BJ (cell line): ENCODE measurements at regions not wholly inside any gene's neighbourhood (a gene's known extent, or its start where the extent isn't known, plus 50 kb on each side); places are given as distances from the start of the nearest gene placed in this dataset.

ENCODE experiments used
- CTCF ChIA-PET: fragments of 350-600 bp; formaldehyde crosslinking; extraction: SDS; loops from one replicate; lab custom pipeline; 2021; ENCODE audit warnings: antibody characterized with exemption, inconsistent platforms; lab: Yijun Ruan, JAX
- POLR2A ChIA-PET: fragments of 300-600 bp; sonication (Branson Sonifier 250); formaldehyde crosslinking; extraction: SDS; loops from one replicate; lab custom pipeline; 2021; ENCODE audit warnings: antibody characterized with exemption; lab: Charles Lee
- DNase-seq: peaks from one replicate; pipeline ENCODE4 v3.0.0-alpha.2; 2011; ENCODE audit warnings: low read depth
- H3K27me3 ChIP-seq: 2 replicates; pipeline ENCODE4 v1.6.0; 2011; ENCODE audit warnings: low read length; ENCODE audit not compliant: control insufficient read depth, insufficient read depth
- H3K36me3 ChIP-seq: 2 replicates; pipeline ENCODE4 v1.5.1; 2011; ENCODE audit warnings: low read length; ENCODE audit not compliant: control insufficient read depth, insufficient read depth
- H3K4me3 ChIP-seq: 2 replicates; pipeline ENCODE4 v1.5.1; 2011; ENCODE audit warnings: low read depth, mild to moderate bottlenecking, control low read depth, low read length
- TF ChIP-seq, protein P1 (sequence below): IDR thresholded peaks from 2 replicates; pipeline ENCODE4 v1.5.1; 2011; ENCODE audit warnings: low read depth, mild to moderate bottlenecking, control low read depth, inconsistent platforms, low read length, moderate library complexity; ENCODE audit not compliant: insufficient read depth

DNA sequence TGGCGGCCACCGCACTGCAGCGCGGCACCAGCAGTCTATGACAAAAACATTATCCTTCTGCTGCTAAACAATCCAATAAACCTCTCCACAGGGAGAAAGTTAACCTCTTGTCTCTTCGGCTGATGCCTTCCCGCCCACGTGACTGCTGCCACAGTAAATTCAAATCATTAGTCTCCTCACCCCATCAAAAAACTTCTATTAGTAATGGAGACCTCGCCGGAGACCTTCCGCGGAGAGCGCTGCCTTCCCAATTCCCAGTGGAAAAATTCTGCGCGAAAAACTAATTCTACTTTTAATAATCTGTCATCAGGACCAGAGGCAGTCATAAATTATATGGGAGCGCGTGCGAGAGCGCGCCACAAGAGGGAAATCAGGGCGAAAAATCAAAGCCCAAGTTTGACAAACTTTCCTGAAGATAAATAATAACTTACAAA, 90.0 kb upstream of the PAX2 start:
- CTCF ChIA-PET = no interaction called here
- no peak for DNase-seq

DNA sequence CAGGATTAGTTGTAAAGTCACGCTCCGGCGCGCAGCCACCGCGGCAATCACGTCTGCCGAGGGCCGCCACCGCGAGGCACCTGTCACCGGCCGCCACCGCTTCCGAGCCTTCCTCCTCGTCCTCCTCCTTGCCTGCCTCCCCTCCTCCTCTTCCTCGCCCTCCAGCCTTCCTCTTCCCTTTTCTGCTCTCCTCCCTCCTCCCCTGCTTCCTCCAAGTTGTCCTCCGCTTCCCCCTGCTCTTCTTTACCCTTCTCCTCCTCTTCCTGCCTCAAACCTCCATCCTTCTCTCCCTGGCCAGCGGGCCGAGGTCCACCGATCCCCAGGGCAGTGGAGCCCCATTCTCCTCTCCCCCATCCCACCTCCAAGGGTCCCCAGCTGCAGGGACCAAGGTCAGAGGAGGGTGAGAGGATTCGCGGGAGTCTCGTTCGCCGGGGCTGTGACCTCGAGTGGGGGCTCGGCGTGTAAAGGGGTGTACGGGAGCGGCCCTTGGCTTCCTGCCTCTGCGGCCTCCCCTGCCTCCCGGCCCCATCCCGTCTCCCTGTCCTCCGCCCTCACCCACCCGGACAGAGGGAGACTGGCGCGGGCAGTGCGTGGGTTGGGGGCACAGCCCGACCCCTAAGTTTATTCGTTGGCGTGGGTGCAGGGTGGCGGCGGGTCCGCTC, 89.5 kb upstream of the PAX2 start:
- peaks cover 67% of the 10 kb centered on the region for H3K27me3 ChIP-seq
- ChIA-PET POLR2A (no interaction called here), CTCF (no interaction called here)
- TF ChIP-seq, protein P1, sequence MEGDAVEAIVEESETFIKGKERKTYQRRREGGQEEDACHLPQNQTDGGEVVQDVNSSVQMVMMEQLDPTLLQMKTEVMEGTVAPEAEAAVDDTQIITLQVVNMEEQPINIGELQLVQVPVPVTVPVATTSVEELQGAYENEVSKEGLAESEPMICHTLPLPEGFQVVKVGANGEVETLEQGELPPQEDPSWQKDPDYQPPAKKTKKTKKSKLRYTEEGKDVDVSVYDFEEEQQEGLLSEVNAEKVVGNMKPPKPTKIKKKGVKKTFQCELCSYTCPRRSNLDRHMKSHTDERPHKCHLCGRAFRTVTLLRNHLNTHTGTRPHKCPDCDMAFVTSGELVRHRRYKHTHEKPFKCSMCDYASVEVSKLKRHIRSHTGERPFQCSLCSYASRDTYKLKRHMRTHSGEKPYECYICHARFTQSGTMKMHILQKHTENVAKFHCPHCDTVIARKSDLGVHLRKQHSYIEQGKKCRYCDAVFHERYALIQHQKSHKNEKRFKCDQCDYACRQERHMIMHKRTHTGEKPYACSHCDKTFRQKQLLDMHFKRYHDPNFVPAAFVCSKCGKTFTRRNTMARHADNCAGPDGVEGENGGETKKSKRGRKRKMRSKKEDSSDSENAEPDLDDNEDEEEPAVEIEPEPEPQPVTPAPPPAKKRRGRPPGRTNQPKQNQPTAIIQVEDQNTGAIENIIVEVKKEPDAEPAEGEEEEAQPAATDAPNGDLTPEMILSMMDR = no peak
- no peaks in the 10 kb centered on the region for H3K36me3 ChIP-seq
- H3K4me3 ChIP-seq = no peak overlapping the region
- DNase-seq = no peak

More for the DNA sequence above, 90.0 kb upstream of the PAX2 start:
- peaks cover 63% of the 10 kb centered on the region for H3K27me3 ChIP-seq
- TF ChIP-seq, protein P1 = no peak
- POLR2A ChIA-PET = no interaction called here
- no peaks in the 10 kb centered on the region for H3K36me3 ChIP-seq
- no peak overlapping the region for H3K4me3 ChIP-seq

DNA sequence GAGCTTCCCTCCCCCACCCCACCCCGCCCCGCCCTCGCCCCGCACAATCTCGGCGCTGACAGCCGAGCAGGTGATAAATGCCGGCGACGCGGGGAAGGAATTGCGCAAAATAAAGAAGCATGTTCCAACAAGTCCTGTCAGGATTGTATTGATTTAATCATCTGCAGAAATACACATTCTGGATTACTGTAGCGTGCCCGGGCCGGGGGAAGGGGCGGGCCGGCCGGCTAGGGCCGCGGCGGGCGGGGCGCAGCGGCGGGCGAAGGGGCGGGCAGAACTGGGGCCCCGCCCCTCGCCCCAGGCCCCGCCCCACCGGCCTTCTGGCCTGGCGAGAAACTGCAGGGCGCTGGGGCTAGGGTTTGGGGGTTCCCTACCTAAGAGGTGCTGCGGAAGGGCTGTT, 88.9 kb upstream of the PAX2 start:
- DNase-seq = no peak
- Histone ChIP-seq H3K36me3 (no peaks in the 10 kb centered on the region), H3K4me3 (no peak overlapping the region), H3K27me3 (peaks cover 70% of the 10 kb centered on the region)
- TF ChIP-seq, protein P1 = no peak
- ChIA-PET CTCF (interaction anchor here (0.7 kb wide), 1 partner anchor 12 kb away, joined by 3 read pairs; no protein-coding TSS in a partner anchor), POLR2A (no interaction called here)

DNA sequence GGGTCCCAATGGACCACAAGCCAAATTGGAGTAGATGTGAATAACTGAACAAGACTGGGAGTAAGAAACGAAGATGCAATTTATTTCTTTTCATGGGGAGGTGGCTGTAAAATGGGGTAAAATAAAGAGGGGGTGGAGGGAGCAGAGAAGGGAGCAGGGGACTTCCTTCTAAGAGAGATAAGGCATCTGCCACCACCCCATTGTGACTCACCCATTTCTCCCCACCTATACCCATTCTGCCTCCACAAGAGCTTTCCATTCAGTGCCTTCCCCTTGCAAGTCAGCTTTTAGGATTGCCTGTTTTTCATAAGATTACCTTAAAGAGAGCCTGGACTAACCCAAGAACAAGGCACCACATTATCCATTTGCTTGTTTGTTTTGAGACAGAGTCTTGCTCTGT, 87.1 kb upstream of the PAX2 start:
- no peaks in the 10 kb centered on the region for H3K36me3 ChIP-seq
- peaks cover 70% of the 10 kb centered on the region for H3K27me3 ChIP-seq
- no peak for DNase-seq
- ChIA-PET CTCF (no interaction called here), POLR2A (no interaction called here)
- TF ChIP-seq, protein P1 = no peak
- H3K4me3 ChIP-seq = no peak overlapping the region

DNA sequence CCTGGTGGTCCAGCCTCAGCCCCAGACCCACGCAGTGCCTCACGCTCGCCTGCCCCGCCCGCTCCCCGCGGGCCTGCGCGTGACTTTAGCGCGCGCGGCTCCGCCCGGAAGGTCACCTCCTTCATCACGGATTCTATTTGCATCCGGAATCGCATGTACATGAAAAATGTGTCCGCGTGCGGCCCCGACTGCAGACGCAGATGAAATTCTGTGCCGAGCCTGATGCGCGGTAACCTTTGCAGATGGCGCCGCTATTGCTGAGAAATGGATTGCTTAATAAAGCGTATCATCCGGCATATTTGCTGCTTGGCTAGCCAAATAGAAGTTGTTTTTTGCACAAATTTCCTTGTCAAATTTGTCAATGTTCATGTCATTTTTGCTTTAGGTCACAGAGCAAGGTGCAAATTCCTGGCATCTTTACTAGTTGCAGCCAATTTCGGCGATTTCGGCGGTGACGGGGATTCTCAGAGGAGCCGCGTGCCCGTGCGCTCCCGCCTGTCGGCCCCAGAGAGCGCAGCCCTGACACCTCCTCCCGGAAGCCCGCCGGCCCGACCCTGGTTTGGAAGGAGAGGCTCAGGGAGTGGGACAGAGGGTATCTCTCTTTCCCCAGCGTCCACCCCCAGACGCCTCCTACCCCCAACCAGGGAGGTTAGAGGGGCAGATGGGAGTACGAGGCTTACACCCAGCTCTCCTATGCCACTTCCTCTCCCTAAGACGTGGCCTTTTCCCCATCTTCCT, 85.9 kb upstream of the PAX2 start:
- Histone ChIP-seq H3K36me3 (no peaks in the 10 kb centered on the region), H3K27me3 (peaks cover 68% of the 10 kb centered on the region), H3K4me3 (no peak overlapping the region)
- POLR2A ChIA-PET = no interaction called here
- DNase-seq = no peak
- TF ChIP-seq, protein P1 = no peak
- CTCF ChIA-PET = no interaction called here
